ENCODE measurements at regions not wholly inside any gene's neighbourhood (a gene's known extent, or its start where the extent isn't known, plus 50 kb on each side); places are given as distances from the start of the nearest gene placed in this dataset.
"Not testable (repeated sequence)": the region's sequence is repeated elsewhere in the genome, so short reads cannot be mapped to it uniquely, and the experiment has no call there.

GRCh38 chr6:4412488-4412887 lies 277.1 kb upstream of the ECI2 start:
- peaks cover 11% of the 10 kb centered on the region for H3K9me3 Mint-ChIP-seq (ENCODE audit: unreplicated experiment)
- TF ChIP-seq, protein P1, sequence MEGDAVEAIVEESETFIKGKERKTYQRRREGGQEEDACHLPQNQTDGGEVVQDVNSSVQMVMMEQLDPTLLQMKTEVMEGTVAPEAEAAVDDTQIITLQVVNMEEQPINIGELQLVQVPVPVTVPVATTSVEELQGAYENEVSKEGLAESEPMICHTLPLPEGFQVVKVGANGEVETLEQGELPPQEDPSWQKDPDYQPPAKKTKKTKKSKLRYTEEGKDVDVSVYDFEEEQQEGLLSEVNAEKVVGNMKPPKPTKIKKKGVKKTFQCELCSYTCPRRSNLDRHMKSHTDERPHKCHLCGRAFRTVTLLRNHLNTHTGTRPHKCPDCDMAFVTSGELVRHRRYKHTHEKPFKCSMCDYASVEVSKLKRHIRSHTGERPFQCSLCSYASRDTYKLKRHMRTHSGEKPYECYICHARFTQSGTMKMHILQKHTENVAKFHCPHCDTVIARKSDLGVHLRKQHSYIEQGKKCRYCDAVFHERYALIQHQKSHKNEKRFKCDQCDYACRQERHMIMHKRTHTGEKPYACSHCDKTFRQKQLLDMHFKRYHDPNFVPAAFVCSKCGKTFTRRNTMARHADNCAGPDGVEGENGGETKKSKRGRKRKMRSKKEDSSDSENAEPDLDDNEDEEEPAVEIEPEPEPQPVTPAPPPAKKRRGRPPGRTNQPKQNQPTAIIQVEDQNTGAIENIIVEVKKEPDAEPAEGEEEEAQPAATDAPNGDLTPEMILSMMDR (IDR thresholded peaks at IDR 0.05) = no peak
- H3K4me1 Mint-ChIP-seq (ENCODE audit: unreplicated experiment) = no peaks in the 10 kb centered on the region
- DNase-seq (ENCODE audit: extremely low spot score, unreplicated experiment) = no peak
- H3K27ac Mint-ChIP-seq (ENCODE audit: unreplicated experiment) = no peak overlapping the region
- H3K4me3 Mint-ChIP-seq (ENCODE audit: unreplicated experiment) = no peak overlapping the region
- no peaks in the 10 kb centered on the region for H3K27me3 Mint-ChIP-seq (ENCODE audit: unreplicated experiment)
- H3K36me3 Mint-ChIP-seq (ENCODE audit: unreplicated experiment) = no peaks in the 10 kb centered on the region

GRCh38 chr6:4412077-4412476 lies 276.7 kb upstream of the ECI2 start:
- Mint-ChIP-seq H3K36me3 (ENCODE audit: unreplicated experiment) (no peaks in the 10 kb centered on the region), H3K4me1 (ENCODE audit: unreplicated experiment) (no peaks in the 10 kb centered on the region), H3K4me3 (ENCODE audit: unreplicated experiment) (no peak overlapping the region), H3K27me3 (ENCODE audit: unreplicated experiment) (no peaks in the 10 kb centered on the region), H3K9me3 (ENCODE audit: unreplicated experiment) (peaks cover 12% of the 10 kb centered on the region), H3K27ac (ENCODE audit: unreplicated experiment) (no peak overlapping the region)
- TF ChIP-seq, protein P1 (IDR thresholded peaks at IDR 0.05) = no peak
- DNase-seq (ENCODE audit: extremely low spot score, unreplicated experiment) = no peak

- DNase-seq (ENCODE audit: extremely low spot score, unreplicated experiment); H3K4me3 Mint-ChIP-seq (ENCODE audit: unreplicated experiment); H3K36me3 Mint-ChIP-seq (ENCODE audit: unreplicated experiment); H3K27ac Mint-ChIP-seq (ENCODE audit: unreplicated experiment); H3K27me3 Mint-ChIP-seq (ENCODE audit: unreplicated experiment): not testable (repeated sequence)
- Mint-ChIP-seq H3K4me1 (ENCODE audit: unreplicated experiment) (peaks cover 18% of the 10 kb centered on the region), H3K9me3 (ENCODE audit: unreplicated experiment) (peaks cover 21% of the 10 kb centered on the region)
Measured at GRCh38 chr6:4407710-4408109, 272.3 kb upstream of the ECI2 start.

DNA sequence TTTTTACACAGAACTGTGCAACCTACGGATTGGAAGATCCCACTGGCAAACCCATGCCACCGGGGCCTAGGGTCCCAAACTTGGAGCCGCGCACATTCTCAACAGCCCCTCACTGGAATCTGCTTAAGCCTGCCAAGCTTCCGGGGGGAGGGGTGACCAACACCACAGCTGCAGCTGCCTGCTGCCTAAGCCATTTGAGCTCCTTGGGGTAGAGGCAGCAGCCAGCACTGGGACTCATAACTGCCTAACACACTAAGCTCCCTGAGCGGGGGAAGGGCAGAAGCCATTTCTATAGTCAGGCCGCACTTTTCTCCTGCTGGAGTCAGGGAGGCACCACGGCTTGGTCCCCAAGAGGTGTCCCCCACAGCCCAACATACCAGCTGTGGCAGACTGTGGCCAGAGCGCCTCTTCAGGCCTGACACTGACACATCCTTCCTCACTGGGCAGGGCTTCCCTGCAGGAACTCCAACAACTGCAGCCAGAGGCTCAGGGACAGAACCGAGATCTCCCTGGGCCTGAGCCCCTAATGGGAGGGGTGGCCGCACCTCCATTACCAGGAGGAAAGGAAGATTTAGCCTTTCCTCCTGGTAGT lies 270.3 kb upstream of the ECI2 start:
- H3K4me1 Mint-ChIP-seq (ENCODE audit: unreplicated experiment) = peaks cover 27% of the 10 kb centered on the region
- TF ChIP-seq, protein P1 (IDR thresholded peaks at IDR 0.05) = no peak
- H3K4me3 Mint-ChIP-seq (ENCODE audit: unreplicated experiment) = no peak overlapping the region
- no peak for DNase-seq (ENCODE audit: extremely low spot score, unreplicated experiment)
- peaks cover 21% of the 10 kb centered on the region for H3K9me3 Mint-ChIP-seq (ENCODE audit: unreplicated experiment)
- no peaks in the 10 kb centered on the region for H3K36me3 Mint-ChIP-seq (ENCODE audit: unreplicated experiment)
- H3K27ac Mint-ChIP-seq (ENCODE audit: unreplicated experiment) = no peak overlapping the region
- H3K27me3 Mint-ChIP-seq (ENCODE audit: unreplicated experiment) = no peaks in the 10 kb centered on the region

GRCh38 chr6:4404415-4404814 lies 269.0 kb upstream of the ECI2 start:
- Mint-ChIP-seq H3K27ac (ENCODE audit: unreplicated experiment) (no peak overlapping the region), H3K4me1 (ENCODE audit: unreplicated experiment) (peaks cover 27% of the 10 kb centered on the region), H3K36me3 (ENCODE audit: unreplicated experiment) (no peaks in the 10 kb centered on the region), H3K9me3 (ENCODE audit: unreplicated experiment) (peaks cover 21% of the 10 kb centered on the region), H3K4me3 (ENCODE audit: unreplicated experiment) (no peak overlapping the region), H3K27me3 (ENCODE audit: unreplicated experiment) (no peaks in the 10 kb centered on the region)
- TF ChIP-seq, protein P1 (IDR thresholded peaks at IDR 0.05) = no peak
- DNase-seq (ENCODE audit: extremely low spot score, unreplicated experiment) = no peak

- TF ChIP-seq, protein P1 (IDR thresholded peaks at IDR 0.05) = no peak
- H3K9me3 Mint-ChIP-seq (ENCODE audit: unreplicated experiment) = peaks cover 18% of the 10 kb centered on the region
- no peak overlapping the region for H3K27ac Mint-ChIP-seq (ENCODE audit: unreplicated experiment)
- no peaks in the 10 kb centered on the region for H3K27me3 Mint-ChIP-seq (ENCODE audit: unreplicated experiment)
- H3K36me3 Mint-ChIP-seq (ENCODE audit: unreplicated experiment) = no peaks in the 10 kb centered on the region
- peaks cover 27% of the 10 kb centered on the region for H3K4me1 Mint-ChIP-seq (ENCODE audit: unreplicated experiment)
- H3K4me3 Mint-ChIP-seq (ENCODE audit: unreplicated experiment) = no peak overlapping the region
- DNase-seq (ENCODE audit: extremely low spot score, unreplicated experiment) = no peak
Measured at GRCh38 chr6:4403828-4404227, 268.5 kb upstream of the ECI2 start.
